ENCODE measurements at regions not wholly inside any gene's neighbourhood (a gene's known extent, or its start where the extent isn't known, plus 50 kb on each side); places are given as distances from the start of the nearest gene placed in this dataset.

DNA sequence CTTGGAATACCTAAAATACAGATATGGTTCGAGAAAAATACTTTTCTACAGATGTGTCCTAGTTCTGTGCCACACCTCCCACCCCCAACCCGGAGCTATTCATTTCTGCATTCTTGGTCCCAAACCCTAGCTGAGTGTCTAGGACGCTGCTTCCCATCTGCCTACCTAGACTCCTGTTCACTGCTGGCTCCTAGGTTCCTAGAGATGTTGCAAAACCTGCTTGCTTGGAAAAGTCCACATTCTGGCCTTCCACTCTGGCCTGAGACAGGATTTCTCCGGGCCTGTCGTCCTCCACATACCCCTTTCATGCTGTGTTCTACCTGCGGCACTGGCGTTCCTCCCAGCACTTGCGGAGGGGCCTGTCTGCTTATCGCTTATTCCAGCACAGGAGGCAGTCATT, 165.8 kb upstream of the CTTNBP2NL start:
- TF ChIP-seq POLR2A (IDR thresholded peaks at IDR 0.05) = no peak
- no peak for TF ChIP-seq CTCF (IDR thresholded peaks at IDR 0.05 in 4 of 5, conservative IDR thresholded peaks at IDR 0.05 in 1 of 5)
- Histone ChIP-seq H3K27me3 (no peaks in the 10 kb centered on the region), H3K9me3 (no peaks in the 10 kb centered on the region), H3K36me3 (no peaks in the 10 kb centered on the region), H3K4me3 (no peak overlapping the region), H3K27ac (no peak overlapping the region), H3K4me1 (no peaks in the 10 kb centered on the region)
- no peak for ATAC-seq
- no peak for DNase-seq
- intact Hi-C loops (cut with DNase I; ENCODE audit: low total_unique reads) (no loop called here), in situ Hi-C loops (cut with MboI; ENCODE audit: low sequenced_read_pairs in 4 of 4) (no loop called here)

- H3K27me3 ChIP-seq = no peaks in the 10 kb centered on the region
- H3K4me3 ChIP-seq = no peak overlapping the region
- ATAC-seq (no peak), DNase-seq (no peak)
- H3K4me1 ChIP-seq = no peaks in the 10 kb centered on the region
- H3K27ac ChIP-seq = no peak overlapping the region
- H3K36me3 ChIP-seq = no peaks in the 10 kb centered on the region
- TF ChIP-seq POLR2A (IDR thresholded peaks at IDR 0.05) = no peak
- TF ChIP-seq CTCF (IDR thresholded peaks at IDR 0.05 in 4 of 5, conservative IDR thresholded peaks at IDR 0.05 in 1 of 5) = no peak
- in situ Hi-C loops (cut with MboI; ENCODE audit: low sequenced_read_pairs in 4 of 4) (no loop called here), intact Hi-C loops (cut with DNase I; ENCODE audit: low total_unique reads) (no loop called here)
- no peaks in the 10 kb centered on the region for H3K9me3 ChIP-seq
These were observed 164.7 kb upstream of the CTTNBP2NL start for GRCh38 chr1:112231331-112231730.

DNA sequence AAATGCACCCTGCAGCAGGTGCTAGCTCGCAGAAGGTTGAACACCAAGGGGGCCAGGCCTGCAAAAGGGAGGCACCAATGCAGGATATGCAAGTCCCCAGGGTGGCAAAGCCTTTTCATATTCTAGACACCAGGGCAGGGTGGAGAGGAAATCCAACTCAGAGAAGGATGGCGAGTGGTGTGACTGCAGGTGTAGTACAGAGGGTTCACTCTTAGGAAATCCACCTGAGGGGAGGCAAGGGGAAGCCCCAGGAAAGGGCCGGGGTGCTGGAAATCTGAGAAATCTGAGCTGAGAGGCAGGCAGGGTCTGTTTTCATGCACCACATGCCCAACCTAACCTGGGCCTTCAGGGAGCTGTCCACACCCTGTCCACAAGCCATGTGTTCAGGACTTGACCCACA, 163.2 kb upstream of the CTTNBP2NL start:
- ATAC-seq (no peak), DNase-seq (no peak)
- H3K27ac ChIP-seq = no peak overlapping the region
- H3K36me3 ChIP-seq = no peaks in the 10 kb centered on the region
- H3K9me3 ChIP-seq = no peaks in the 10 kb centered on the region
- no peak overlapping the region for H3K4me3 ChIP-seq
- no peaks in the 10 kb centered on the region for H3K4me1 ChIP-seq
- in situ Hi-C loops (cut with MboI; ENCODE audit: low sequenced_read_pairs in 4 of 4) (no loop called here), intact Hi-C loops (cut with DNase I; ENCODE audit: low total_unique reads) (no loop called here)
- TF ChIP-seq CTCF (IDR thresholded peaks at IDR 0.05 in 4 of 5, conservative IDR thresholded peaks at IDR 0.05 in 1 of 5) = no peak
- no peak for TF ChIP-seq POLR2A (IDR thresholded peaks at IDR 0.05)
- H3K27me3 ChIP-seq = no peaks in the 10 kb centered on the region

DNA sequence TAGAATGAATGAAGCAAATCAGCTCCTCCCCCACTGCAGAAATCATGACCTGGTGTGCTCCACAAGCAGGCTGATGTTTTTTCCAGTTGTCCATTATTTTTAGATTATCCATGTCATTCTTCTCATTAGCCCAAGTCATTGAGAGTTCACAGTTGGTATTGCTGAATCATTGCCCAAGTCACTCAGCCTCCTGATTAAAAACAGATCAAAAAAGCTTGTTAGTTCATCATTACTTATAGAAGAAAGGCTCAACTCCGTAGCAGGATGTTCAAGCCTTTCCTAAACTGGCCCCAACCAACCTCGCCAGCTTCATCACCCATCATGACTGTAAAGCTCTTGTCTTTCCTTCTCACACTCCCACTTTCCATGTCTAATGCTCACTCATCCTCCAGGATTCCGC, 161.3 kb upstream of the CTTNBP2NL start:
- TF ChIP-seq CTCF (IDR thresholded peaks at IDR 0.05 in 4 of 5, conservative IDR thresholded peaks at IDR 0.05 in 1 of 5) (no peak), POLR2A (IDR thresholded peaks at IDR 0.05) (no peak)
- in situ Hi-C loops (cut with MboI; ENCODE audit: low sequenced_read_pairs in 4 of 4) = no loop called here

GRCh38 chr1:112237983-112238545, 157.9 kb upstream of the CTTNBP2NL start:
- no peak for TF ChIP-seq CTCF (IDR thresholded peaks at IDR 0.05 in 4 of 5, conservative IDR thresholded peaks at IDR 0.05 in 1 of 5)
- TF ChIP-seq POLR2A (IDR thresholded peaks at IDR 0.05) = no peak
- in situ Hi-C loops (cut with MboI; ENCODE audit: low sequenced_read_pairs in 4 of 4) (no loop called here), intact Hi-C loops (cut with DNase I; ENCODE audit: low total_unique reads) (no loop called here)
- Histone ChIP-seq H3K9me3 (no peaks in the 10 kb centered on the region), H3K27ac (no peak overlapping the region), H3K4me3 (no peak overlapping the region), H3K36me3 (no peaks in the 10 kb centered on the region), H3K27me3 (no peaks in the 10 kb centered on the region), H3K4me1 (no peaks in the 10 kb centered on the region)
- ATAC-seq = no peak
- no peak for DNase-seq

More for the DNA sequence above, 161.3 kb upstream of the CTTNBP2NL start:
- ATAC-seq (no peak), DNase-seq (no peak)
- intact Hi-C loops (cut with DNase I; ENCODE audit: low total_unique reads) = no loop called here
- H3K27ac ChIP-seq = no peak overlapping the region
- no peaks in the 10 kb centered on the region for H3K36me3 ChIP-seq
- H3K4me1 ChIP-seq = no peaks in the 10 kb centered on the region
- H3K27me3 ChIP-seq = no peaks in the 10 kb centered on the region
- H3K9me3 ChIP-seq = no peaks in the 10 kb centered on the region
- H3K4me3 ChIP-seq = no peak overlapping the region
